GM21528 (cell line): ENCODE measurements at regions not wholly inside any gene's neighbourhood (a gene's known extent, or its start where the extent isn't known, plus 50 kb on each side); places are given as distances from the start of the nearest gene placed in this dataset.
"Not testable (repeated sequence)": the region's sequence is repeated elsewhere in the genome, so short reads cannot be mapped to it uniquely, and the experiment has no call there.

Experiments used
- ATAC-seq: cut with Tn5 transposase; IDR thresholded peaks from one replicate; pipeline ENCODE4 v1.9.1; 2021; ENCODE audit warnings: mild to moderate bottlenecking, moderate library complexity; ENCODE audit not compliant: unreplicated experiment, low FRiP score

- ATAC-seq: no peak
These were observed 364.4 kb upstream of the GCFC2 start for GRCh38 chr2:76075126-76075525.

- no peak for ATAC-seq
These were observed 363.4 kb upstream of the GCFC2 start for GRCh38 chr2:76073992-76074604.

- ATAC-seq: no peak
These were observed 339.5 kb upstream of the GCFC2 start for GRCh38 chr2:76050196-76050595.

- ATAC-seq: no peak
These were observed 334.0 kb upstream of the GCFC2 start for GRCh38 chr2:76044701-76045100.

GRCh38 chr2:76039505-76039904, 328.8 kb upstream of the GCFC2 start:
- ATAC-seq: no peak

- no peak for ATAC-seq
These were observed 317.0 kb upstream of the GCFC2 start for GRCh38 chr2:76027761-76028160.

- ATAC-seq: no peak
These were observed 308.4 kb upstream of the GCFC2 start for GRCh38 chr2:76019128-76019527.

- ATAC-seq: no peak
These were observed 298.8 kb upstream of the GCFC2 start for GRCh38 chr2:76009484-76009883.

- ATAC-seq: no peak
These were observed 297.4 kb upstream of the GCFC2 start for GRCh38 chr2:76008001-76008702.

- ATAC-seq: no peak
These were observed 289.7 kb upstream of the GCFC2 start for GRCh38 chr2:76000425-76000824.

GRCh38 chr2:75998451-75998850, 287.7 kb upstream of the GCFC2 start:
- no peak for ATAC-seq

GRCh38 chr2:75994759-75995158, 284.0 kb upstream of the GCFC2 start:
- ATAC-seq: no peak

GRCh38 chr2:75988622-75989021, 277.9 kb upstream of the GCFC2 start:
- ATAC-seq: not testable (repeated sequence)

GRCh38 chr2:75986617-75987016, 275.9 kb upstream of the GCFC2 start:
- ATAC-seq: no peak

GRCh38 chr2:75982719-75983118, 272.0 kb upstream of the GCFC2 start:
- no peak for ATAC-seq

- ATAC-seq: no peak
These were observed 253.9 kb upstream of the GCFC2 start for GRCh38 chr2:75964646-75965045.

- no peak for ATAC-seq
These were observed 249.8 kb upstream of the GCFC2 start for GRCh38 chr2:75960472-75961009.

- ATAC-seq: no peak
These were observed 249.2 kb upstream of the GCFC2 start for GRCh38 chr2:75959724-75960471.

- ATAC-seq: no peak
These were observed 244.0 kb upstream of the GCFC2 start for GRCh38 chr2:75954761-75955160.

- no peak for ATAC-seq
These were observed 241.5 kb upstream of the GCFC2 start for GRCh38 chr2:75952173-75952572.

- ATAC-seq: no peak
These were observed 238.8 kb upstream of the GCFC2 start for GRCh38 chr2:75949385-75950030.
